ENCODE measurements at regions not wholly inside any gene's neighbourhood (a gene's known extent, or its start where the extent isn't known, plus 50 kb on each side); places are given as distances from the start of the nearest gene placed in this dataset.

DNA sequence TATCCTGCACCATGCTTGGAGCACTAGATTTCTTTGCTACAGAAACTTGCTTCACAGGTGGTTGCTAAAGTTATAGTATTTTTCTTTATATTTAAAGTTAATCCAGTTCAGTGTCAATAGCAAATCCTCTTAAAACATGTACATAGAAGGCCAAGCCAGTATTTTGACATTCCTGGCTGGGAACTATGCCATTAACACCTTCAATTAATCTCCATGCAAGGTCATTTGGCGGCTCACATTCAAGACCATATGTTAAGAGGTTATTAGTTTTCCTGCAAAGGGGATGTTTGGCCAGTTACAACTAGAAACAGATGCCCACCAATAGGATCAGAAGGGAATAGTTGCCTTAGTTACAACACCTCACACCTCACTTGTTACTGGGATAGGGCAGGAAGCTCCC, 261.3 kb upstream of the MEIS1 start:
- H2AK9ac ChIP-seq (replicated peaks; ENCODE audit: low read depth, low read length, poor library complexity), result no peak overlapping the region
- no peaks in the 10 kb centered on the region for H3K9me3 ChIP-seq (ENCODE audit: control insufficient read depth, insufficient read depth, low read length)
- BruUV-seq (replicated peaks), result no TSS peak
- POLR2A ChIA-PET (ENCODE audit: unreplicated experiment), result no interaction called here
- no peak overlapping the region for H2BK5ac ChIP-seq (ENCODE audit: low read depth, low read length, poor library complexity, severe bottlenecking)
- no peak for DNase-seq
- no peak overlapping the region for H3K4me2 ChIP-seq (ENCODE audit: low read depth, low read length)
- intact Hi-C loops (cut with micrococcal nuclease) (no loop called here), dilution Hi-C loops (cut with HindIII; ENCODE audit: low sequenced_read_pairs, unreplicated experiment) (no loop called here), in situ Hi-C loops (cut with MboI; ENCODE audit: low sequenced_read_pairs) (no loop called here)
- no peaks in the 10 kb centered on the region for H3K9me1 ChIP-seq (ENCODE audit: insufficient read depth, low read length)
- H2BK15ac ChIP-seq (ENCODE audit: low read depth, low read length), result no peak overlapping the region
- H2AFZ ChIP-seq (replicated peaks; ENCODE audit: low read length, poor library complexity), result no peak overlapping the region
- no peak overlapping the region for H3K18ac ChIP-seq (ENCODE audit: low read depth, low read length)
- no peak overlapping the region for H3K27ac ChIP-seq (ENCODE audit: insufficient read depth, low read length)
- H4K20me1 ChIP-seq (ENCODE audit: insufficient read depth, low read length), result no peaks in the 10 kb centered on the region
- CTCF ChIA-PET, result no interaction called here
- no peak overlapping the region for H3K4me3 ChIP-seq (ENCODE audit: insufficient read depth, low read depth, low read length)
- no peaks in the 10 kb centered on the region for H3K36me3 ChIP-seq (ENCODE audit: control insufficient read depth, insufficient read depth, low read length)
- H3K4ac ChIP-seq (ENCODE audit: low read depth, low read length), result no peak overlapping the region
- no peaks in the 10 kb centered on the region for H3K4me1 ChIP-seq (ENCODE audit: control insufficient read depth, insufficient read depth, low read length)
- no peak overlapping the region for H2AK5ac ChIP-seq (ENCODE audit: low read depth, low read length)
- H3K27me3 ChIP-seq (ENCODE audit: control insufficient read depth, insufficient read depth, low read length), result no peaks in the 10 kb centered on the region
- TF ChIP-seq, protein P1, sequence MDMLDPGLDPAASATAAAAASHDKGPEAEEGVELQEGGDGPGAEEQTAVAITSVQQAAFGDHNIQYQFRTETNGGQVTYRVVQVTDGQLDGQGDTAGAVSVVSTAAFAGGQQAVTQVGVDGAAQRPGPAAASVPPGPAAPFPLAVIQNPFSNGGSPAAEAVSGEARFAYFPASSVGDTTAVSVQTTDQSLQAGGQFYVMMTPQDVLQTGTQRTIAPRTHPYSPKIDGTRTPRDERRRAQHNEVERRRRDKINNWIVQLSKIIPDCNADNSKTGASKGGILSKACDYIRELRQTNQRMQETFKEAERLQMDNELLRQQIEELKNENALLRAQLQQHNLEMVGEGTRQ (IDR thresholded peaks at IDR 0.05; ENCODE audit: low read depth, low read length), result no peak
- no peak for TF ChIP-seq BHLHE40 (IDR thresholded peaks at IDR 0.05; ENCODE audit: low read depth, low read length)
- ATAC-seq (ENCODE audit: low read depth), result no peak
- no peak overlapping the region for H2BK120ac ChIP-seq (ENCODE audit: low read depth, low read length)
- no peak overlapping the region for H3K9ac ChIP-seq (ENCODE audit: low read depth, low read length)
- no peak overlapping the region for H3K23ac ChIP-seq (ENCODE audit: low read depth, low read length)
- H4K91ac ChIP-seq (ENCODE audit: insufficient read depth, low read depth, low read length), result no peak overlapping the region
- no CpG with 5 or more reads among the region's 1 CpG for whole genome bisulfite sequencing, 2 experiments (ENCODE audit: extremely low coverage in 2 of 2, insufficient read length in 1 of 2)
- H3K79me1 ChIP-seq (ENCODE audit: low read depth in 1 of 2, low read length in 2 of 2), result no peaks in the 10 kb centered on the region
- H4K8ac ChIP-seq (ENCODE audit: low read depth in 2 of 2, low read length in 2 of 2), result no peak overlapping the region
- no peak overlapping the region for H3K14ac ChIP-seq (replicated peaks; ENCODE audit: low read depth, low read length)
- no peak overlapping the region for H2BK20ac ChIP-seq (ENCODE audit: low read depth, low read length)
- no peak overlapping the region for H4K5ac ChIP-seq (ENCODE audit: low read depth, low read length)
- H3K56ac ChIP-seq (ENCODE audit: extremely low read depth, insufficient read depth, low read length), result no peak overlapping the region

Measured in IMR-90 (cell line).